ENCODE measurements at regions not wholly inside any gene's neighbourhood (a gene's known extent, or its start where the extent isn't known, plus 50 kb on each side); places are given as distances from the start of the nearest gene placed in this dataset.
"Not testable (repeated sequence)": the region's sequence is repeated elsewhere in the genome, so short reads cannot be mapped to it uniquely, and the experiment has no call there.

- Histone ChIP-seq H3K14ac (ENCODE audit: insufficient read depth, low read length) (no peak overlapping the region), H2BK12ac (ENCODE audit: insufficient read length, low read depth, low read length) (no peak overlapping the region), H3T11ph (ENCODE audit: low read length) (no peak overlapping the region), H3K79me1 (ENCODE audit: insufficient read depth, low read depth, low read length, poor library complexity, severe bottlenecking) (no peaks in the 10 kb centered on the region), H3K56ac (ENCODE audit: insufficient read length, low read depth, low read length) (no peak overlapping the region), H3K79me2 (ENCODE audit: insufficient read depth, low read length) (no peaks in the 10 kb centered on the region), H3K4ac (ENCODE audit: low read depth, low read length) (no peak overlapping the region), H2BK120ac (ENCODE audit: low read depth, low read length, poor library complexity, severe bottlenecking) (no peak overlapping the region), H3K27me3 (ENCODE audit: insufficient read depth, low read length) (no peaks in the 10 kb centered on the region), H3K27ac (ENCODE audit: insufficient read length, low read depth, low read length) (no peak overlapping the region), H3K4me1 (ENCODE audit: insufficient read depth, low read length) (no peaks in the 10 kb centered on the region; the same call in 1 of the 2 replicates), H3K9me3 (ENCODE audit: control insufficient read depth, low read depth, low read length) (no peaks in the 10 kb centered on the region), H2BK15ac (ENCODE audit: low read depth, low read length) (no peak overlapping the region), H3K23ac (ENCODE audit: insufficient read length, low read depth, low read length) (no peak overlapping the region), H2BK5ac (ENCODE audit: insufficient read length, low read length) (no peak overlapping the region), H2AK5ac (ENCODE audit: insufficient read length, low read length) (no peak overlapping the region), H3K4me2 (ENCODE audit: insufficient read depth, insufficient read length, low read length) (no peak overlapping the region), H4K91ac (ENCODE audit: insufficient read length, low read depth, low read length) (no peak overlapping the region), H3K23me2 (ENCODE audit: insufficient read length, low read depth, low read length, poor library complexity, severe bottlenecking) (no peaks in the 10 kb centered on the region), H3K9ac (ENCODE audit: extremely low read depth, insufficient read length, low read length) (no peak overlapping the region), H4K5ac (ENCODE audit: insufficient read length, low read depth, low read length) (no peak overlapping the region), H4K8ac (replicated peaks; ENCODE audit: insufficient read length, low read depth, low read length) (no peak overlapping the region), H2BK20ac (ENCODE audit: low read depth, low read length, poor library complexity, severe bottlenecking) (no peak overlapping the region), H3K18ac (ENCODE audit: insufficient read length, low read depth, low read length) (no peak overlapping the region), H2AFZ (ENCODE audit: low read length) (no peak overlapping the region), H4K20me1 (ENCODE audit: control insufficient read depth, insufficient read depth, insufficient read length) (no peaks in the 10 kb centered on the region)
- no peak for DNase-seq
- Mint-ChIP-seq H3K4me3 (no peak overlapping the region), H3K36me3 (ENCODE audit: insufficient read depth in 1 of 3, low read depth in 3 of 3) (peaks cover 0 to 10% (median 6%) of the 10 kb centered on the region in 3 experiments; a peak in 6 of 7 replicates), H3K9me3 (peaks cover 10% of the 10 kb centered on the region in 2 experiments), H3K27ac (no peak overlapping the region), H3K4me1 (peaks cover 12 to 13% of the 10 kb centered on the region in 2 experiments), H3K27me3 (ENCODE audit: low read depth) (peaks cover 3% of the 10 kb centered on the region; the same call in 1 of the 2 replicates)
- no peak for TF ChIP-seq CTCF (conservative IDR thresholded peaks at IDR 0.05)
Observed at GRCh38 chr1:234950598-234950997, 178.0 kb downstream of the TOMM20 start.

GRCh38 chr1:234949528-234949927 lies 179.1 kb downstream of the TOMM20 start:
- H3K27me3 ChIP-seq (ENCODE audit: insufficient read depth, low read length); H3K27ac ChIP-seq (ENCODE audit: insufficient read length, low read depth, low read length); H3K56ac ChIP-seq (ENCODE audit: insufficient read length, low read depth, low read length); H4K91ac ChIP-seq (ENCODE audit: insufficient read length, low read depth, low read length); H3K27ac Mint-ChIP-seq; H3K4me3 Mint-ChIP-seq; H2BK12ac ChIP-seq (ENCODE audit: insufficient read length, low read depth, low read length); H3K79me1 ChIP-seq (ENCODE audit: insufficient read depth, low read depth, low read length, poor library complexity, severe bottlenecking); H2AFZ ChIP-seq (ENCODE audit: low read length); H3K9ac ChIP-seq (ENCODE audit: extremely low read depth, insufficient read length, low read length); H3K4me2 ChIP-seq (ENCODE audit: insufficient read depth, insufficient read length, low read length); H3K9me3 ChIP-seq (ENCODE audit: control insufficient read depth, low read depth, low read length); H3K4me1 Mint-ChIP-seq; H3T11ph ChIP-seq (ENCODE audit: low read length); H4K8ac ChIP-seq (replicated peaks; ENCODE audit: insufficient read length, low read depth, low read length); H2AK5ac ChIP-seq (ENCODE audit: insufficient read length, low read length); DNase-seq; H3K27me3 Mint-ChIP-seq (ENCODE audit: low read depth); H3K4ac ChIP-seq (ENCODE audit: low read depth, low read length); H2BK120ac ChIP-seq (ENCODE audit: low read depth, low read length, poor library complexity, severe bottlenecking); H3K14ac ChIP-seq (ENCODE audit: insufficient read depth, low read length); H3K23ac ChIP-seq (ENCODE audit: insufficient read length, low read depth, low read length); H3K79me2 ChIP-seq (ENCODE audit: insufficient read depth, low read length); H3K18ac ChIP-seq (ENCODE audit: insufficient read length, low read depth, low read length); H3K4me1 ChIP-seq (ENCODE audit: insufficient read depth, low read length); H2BK5ac ChIP-seq (ENCODE audit: insufficient read length, low read length); H2BK15ac ChIP-seq (ENCODE audit: low read depth, low read length); H4K5ac ChIP-seq (ENCODE audit: insufficient read length, low read depth, low read length); H4K20me1 ChIP-seq (ENCODE audit: control insufficient read depth, insufficient read depth, insufficient read length); H3K23me2 ChIP-seq (ENCODE audit: insufficient read length, low read depth, low read length, poor library complexity, severe bottlenecking); H2BK20ac ChIP-seq (ENCODE audit: low read depth, low read length, poor library complexity, severe bottlenecking): not testable (repeated sequence)
- peaks cover 0 to 10% (median 6%) of the 10 kb centered on the region in 3 experiments; a peak in 6 of 7 replicates for H3K36me3 Mint-ChIP-seq (ENCODE audit: insufficient read depth in 1 of 3, low read depth in 3 of 3)
- WGBS (ENCODE audit: extremely low coverage, insufficient read length, low lambda C conversion rate), result no CpG with 5 or more reads among the region's 6 CpGs
- peaks cover 10% of the 10 kb centered on the region in 2 experiments for H3K9me3 Mint-ChIP-seq

Measured in H9 (cell line).